HL-60/S4 (cell line): ENCODE measurements at regions not wholly inside any gene's neighbourhood (a gene's known extent, or its start where the extent isn't known, plus 50 kb on each side); places are given as distances from the start of the nearest gene placed in this dataset.
"Not testable (repeated sequence)": the region's sequence is repeated elsewhere in the genome, so short reads cannot be mapped to it uniquely, and the experiment has no call there.

Source experiments
- in situ Hi-C: fragments of 300-500 bp; cut with MboI; formaldehyde crosslinking; loops from 2 replicates; pipeline ENCODE4 v1.14.3; 2022; ENCODE audit warnings: low sequenced_read_pairs

DNA sequence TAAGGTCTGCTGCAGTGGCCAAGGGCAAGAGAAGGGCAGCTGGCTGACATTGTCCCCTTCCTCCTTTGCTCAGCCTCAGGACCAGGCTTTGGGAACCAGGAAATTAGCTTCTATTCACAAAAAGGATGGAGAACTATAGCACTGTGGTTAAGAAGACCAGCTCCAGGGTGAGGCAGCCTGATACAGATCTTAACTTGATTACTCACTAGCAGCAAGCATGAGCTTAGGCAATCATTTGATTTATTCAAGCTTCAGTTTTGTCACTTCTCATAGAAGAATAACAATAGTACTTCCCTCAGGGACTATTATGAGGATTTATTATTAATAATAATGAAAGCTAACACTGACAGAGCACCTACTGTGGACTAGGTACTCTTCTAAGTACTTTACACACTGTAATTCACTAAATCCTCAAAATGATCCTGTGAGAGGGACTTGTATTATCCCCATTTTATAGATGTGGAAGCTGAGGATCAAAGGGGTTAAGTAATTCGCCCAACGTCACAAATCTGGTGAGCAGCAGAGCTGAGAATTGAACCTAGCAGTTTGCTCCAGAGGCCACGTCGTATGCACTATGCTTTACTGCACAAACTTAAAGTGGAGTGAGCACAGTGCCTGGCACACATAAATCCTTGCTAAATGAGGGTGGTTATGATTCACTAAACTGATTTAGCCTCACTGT, 130.4 kb upstream of the PAK3 start:
- in situ Hi-C loops: no loop called here

GRCh38 chrX:110964786-110965185, 131.2 kb upstream of the PAK3 start:
- in situ Hi-C loops: no loop called here

DNA sequence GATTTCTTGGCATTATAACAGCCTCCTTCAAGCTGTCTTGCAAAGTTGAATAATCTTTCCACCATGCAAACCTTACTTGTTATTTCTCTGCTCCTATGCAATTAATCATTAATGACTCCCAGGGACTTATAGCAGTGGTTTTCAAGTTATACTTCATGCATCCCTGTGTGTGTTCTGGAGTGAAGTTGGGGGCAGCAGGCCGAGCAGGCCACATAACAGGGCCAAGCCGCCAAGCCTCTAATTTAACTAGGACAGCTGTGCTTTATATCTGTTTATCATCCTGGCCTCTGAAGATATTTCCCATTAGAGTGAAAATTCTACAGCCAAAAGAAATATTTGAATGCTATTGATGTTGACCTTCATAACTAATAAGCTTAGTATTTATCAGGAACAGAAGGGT, 133.5 kb upstream of the PAK3 start:
- in situ Hi-C loops: no loop called here

GRCh38 chrX:110955706-110956105, 140.3 kb upstream of the PAK3 start:
- in situ Hi-C loops: no loop called here

- in situ Hi-C loops: no loop called here
These were observed 141.4 kb upstream of the PAK3 start for GRCh38 chrX:110954428-110955100.

- in situ Hi-C loops: no loop called here
These were observed 144.3 kb upstream of the PAK3 start for GRCh38 chrX:110951472-110952269.

DNA sequence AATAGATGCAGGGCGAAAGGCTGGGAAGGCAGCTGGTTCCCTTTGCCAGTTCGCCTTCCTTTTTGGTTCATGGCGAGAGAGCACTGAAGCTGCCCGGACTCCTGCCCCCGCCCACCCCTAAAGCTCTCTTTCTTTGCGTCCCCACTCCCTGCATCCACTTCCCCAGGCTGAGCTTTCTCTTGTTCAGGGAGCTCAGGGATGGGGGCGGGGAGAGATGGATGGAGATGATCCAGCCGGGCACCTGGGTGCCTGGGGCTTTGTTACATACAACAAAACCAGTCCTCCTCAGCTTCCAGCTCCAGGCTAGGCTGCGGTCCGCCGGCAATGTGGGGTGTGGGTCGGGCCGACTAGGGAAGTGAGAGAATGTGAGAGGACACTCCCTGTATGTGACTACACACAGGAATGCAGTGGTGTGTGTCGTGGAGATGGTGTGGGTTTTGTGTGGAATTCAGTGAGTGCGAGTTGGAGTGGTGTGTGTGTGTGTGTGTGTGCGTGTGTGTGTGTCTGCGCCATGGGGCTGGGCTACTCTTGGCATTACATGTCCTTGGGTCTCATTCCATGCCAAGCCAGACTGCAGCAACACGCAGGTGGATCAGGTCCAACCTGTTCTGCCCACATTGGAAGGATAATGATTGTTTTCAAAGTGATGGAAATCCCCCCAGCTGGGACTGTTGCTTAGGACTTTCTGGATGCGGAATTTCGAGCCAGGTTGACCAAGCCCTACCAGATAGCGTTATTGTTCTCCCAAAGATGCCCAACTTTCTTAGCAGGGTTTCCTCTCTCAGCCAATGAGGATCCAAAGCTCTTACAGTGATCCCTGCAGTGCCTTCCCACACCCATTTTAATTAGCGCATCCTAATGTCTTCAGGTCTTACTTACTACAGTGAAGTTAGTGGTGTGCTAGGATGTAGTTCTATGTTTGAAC, 149.4 kb upstream of the CHRDL1 start:
- in situ Hi-C loops: no loop called here

- in situ Hi-C loops: no loop called here
These were observed 148.7 kb upstream of the CHRDL1 start for GRCh38 chrX:110944311-110944750.

DNA sequence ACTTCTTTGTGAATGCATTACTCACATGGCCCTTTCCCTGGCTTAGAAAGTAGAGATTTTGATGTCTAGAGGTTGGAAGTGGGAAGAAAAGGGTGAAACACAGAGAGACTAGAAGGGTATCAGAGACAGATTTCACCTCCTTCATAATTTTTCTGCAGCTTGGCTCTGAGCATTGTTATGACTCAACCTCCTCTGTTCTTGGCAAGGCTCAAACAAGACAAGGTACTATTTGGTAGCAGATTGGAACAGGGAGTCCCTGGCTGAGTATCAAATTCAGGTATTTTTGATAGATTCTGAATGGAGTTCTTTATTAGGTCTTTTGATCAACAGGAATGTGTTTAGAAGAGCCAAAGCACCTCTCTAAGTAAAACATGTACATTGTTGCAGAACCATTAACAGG, 146.3 kb upstream of the CHRDL1 start:
- in situ Hi-C loops: no loop called here

GRCh38 chrX:110938977-110939732, 143.5 kb upstream of the CHRDL1 start:
- in situ Hi-C loops: no loop called here

DNA sequence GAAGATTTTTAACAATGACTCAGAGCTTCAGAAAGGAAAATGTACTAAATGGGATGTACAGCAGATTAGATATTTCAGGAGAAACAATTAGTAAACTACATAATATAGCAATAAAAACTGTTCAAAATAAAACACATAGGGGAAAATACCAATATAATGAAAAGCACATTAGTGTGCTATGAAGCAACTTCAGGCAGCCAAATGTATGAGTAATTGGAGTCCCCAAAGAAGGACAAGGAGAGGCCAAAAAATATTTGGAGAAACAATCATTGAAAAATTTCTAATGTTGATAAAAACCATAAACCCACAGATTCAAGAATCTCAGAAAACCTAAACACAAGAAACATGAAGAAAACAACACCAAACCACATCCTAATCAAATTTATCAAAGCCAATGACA, 129.3 kb upstream of the CHRDL1 start:
- in situ Hi-C loops: no loop called here

DNA sequence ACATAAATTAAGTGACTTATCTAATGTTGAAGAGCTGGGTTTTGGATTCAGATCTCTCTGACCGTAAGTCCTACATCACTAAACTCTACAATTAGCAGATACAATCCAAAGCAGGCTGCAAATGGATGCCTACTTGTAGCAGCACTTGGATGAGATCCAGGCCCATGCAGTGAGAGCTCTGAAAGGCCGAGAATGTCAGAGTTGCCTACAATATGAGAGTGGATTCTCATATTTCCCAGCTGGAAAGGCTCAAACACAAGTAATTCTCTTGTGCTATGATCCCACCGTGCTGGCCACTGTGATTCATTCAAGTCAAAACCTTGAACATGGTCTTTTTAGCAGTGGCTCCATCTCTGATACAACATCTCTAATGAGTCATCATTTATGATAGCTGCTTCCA, 125.4 kb upstream of the CHRDL1 start:
- in situ Hi-C loops: no loop called here

DNA sequence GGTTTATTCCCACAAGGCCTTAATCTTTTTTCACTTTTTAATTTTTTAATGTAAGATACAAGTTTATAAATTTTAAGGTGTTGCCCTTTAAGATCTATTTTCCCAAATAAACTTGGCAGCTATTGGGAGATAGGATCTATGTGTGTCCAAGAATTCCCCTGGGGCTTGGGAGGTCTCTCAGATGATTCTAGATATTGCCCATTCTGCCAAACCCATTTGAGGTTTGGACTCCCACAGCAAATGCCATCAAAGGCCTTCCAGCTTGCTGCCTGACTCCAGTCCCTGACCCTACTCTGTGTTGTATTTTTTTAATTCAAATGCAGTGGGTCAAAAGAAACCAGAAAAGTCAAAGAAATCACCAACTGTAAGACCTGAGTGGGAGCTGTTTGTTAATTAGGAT, 120.0 kb upstream of the CHRDL1 start:
- in situ Hi-C loops: no loop called here

DNA sequence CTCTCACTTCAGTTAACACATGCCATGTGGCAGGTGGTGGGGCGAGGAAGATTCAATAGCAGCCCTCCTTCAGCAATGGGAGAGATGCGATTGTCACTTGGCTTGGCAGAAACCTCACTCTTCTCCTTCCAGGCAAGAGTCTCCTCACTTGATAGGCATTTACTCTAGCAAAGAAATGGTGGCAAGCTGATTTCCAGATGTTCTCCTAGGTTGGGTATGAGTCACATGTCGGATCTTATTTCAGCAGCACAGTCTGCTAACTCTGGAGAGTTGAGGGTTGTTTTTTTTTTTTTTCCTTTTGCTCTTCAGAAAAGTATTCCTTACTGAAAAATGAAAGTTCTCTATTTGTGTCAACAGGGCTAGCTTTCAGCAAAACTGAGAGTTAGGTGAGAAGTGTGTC, 119.5 kb upstream of the CHRDL1 start:
- in situ Hi-C loops: no loop called here

GRCh38 chrX:110914281-110914680, 118.7 kb upstream of the CHRDL1 start:
- in situ Hi-C loops: no loop called here

DNA sequence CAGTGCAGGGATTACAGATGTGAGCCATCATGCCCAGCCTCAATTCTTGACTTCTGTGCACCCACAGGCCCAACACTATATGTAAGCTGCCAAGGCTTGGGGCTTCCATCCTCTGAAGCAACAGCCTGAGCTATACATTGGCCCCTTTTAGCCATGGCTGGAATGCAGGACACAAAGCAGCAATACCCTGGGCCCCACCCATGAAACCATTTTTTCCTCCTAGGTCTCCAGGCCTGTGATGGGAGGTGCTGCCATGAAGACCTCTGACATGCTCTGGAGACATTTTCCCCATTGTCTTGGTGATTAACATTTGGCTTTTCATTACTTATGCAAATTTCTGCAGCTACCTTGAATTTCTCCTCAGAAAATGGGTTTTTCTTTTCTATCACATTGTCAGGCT, 109.1 kb upstream of the CHRDL1 start:
- in situ Hi-C loops: not testable (repeated sequence)

- in situ Hi-C loops: no loop called here
These were observed 86.4 kb upstream of the CHRDL1 start for GRCh38 chrX:110881971-110882370.

DNA sequence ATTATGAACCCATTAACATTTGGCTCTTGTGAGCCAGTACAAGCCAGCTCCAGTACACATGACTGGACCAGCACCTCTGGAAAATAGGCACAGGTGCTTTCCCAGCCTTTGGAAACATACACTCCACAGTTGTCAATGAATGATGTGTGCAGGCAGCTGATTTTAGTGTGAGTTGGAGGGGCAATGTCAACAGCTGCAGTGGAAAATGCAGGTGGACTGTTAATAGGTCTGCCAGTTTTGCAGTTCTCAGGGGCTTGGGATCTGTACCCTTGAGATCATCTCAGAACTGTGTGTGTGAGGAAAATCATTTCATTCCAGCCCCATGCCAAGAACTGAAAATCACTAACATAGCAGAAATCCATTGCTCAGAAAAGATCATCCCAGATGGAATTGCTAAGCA, 81.7 kb upstream of the CHRDL1 start:
- in situ Hi-C loops: no loop called here

DNA sequence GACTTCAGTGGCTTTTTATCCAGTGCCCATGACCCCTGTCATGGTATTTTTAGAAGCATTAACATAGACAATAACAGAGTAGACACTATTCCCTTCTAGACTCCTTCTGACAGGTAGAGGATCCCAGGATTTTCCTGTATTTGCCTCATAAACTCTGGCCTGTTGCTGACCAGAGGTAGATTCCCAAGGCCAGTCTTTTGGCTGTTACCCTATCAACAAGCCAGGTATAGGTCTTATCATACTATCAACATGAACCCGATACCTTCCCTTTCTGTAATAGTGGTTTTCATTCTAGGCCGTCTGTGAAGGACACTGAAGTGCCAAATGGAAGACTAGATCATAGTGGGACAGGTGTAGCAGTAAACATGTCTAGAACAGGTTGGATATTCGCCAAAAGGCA, 76.2 kb upstream of the CHRDL1 start:
- in situ Hi-C loops: loop anchor here (25.0 kb wide), 1 partner anchor 435 kb away; no protein-coding TSS in a partner anchor

DNA sequence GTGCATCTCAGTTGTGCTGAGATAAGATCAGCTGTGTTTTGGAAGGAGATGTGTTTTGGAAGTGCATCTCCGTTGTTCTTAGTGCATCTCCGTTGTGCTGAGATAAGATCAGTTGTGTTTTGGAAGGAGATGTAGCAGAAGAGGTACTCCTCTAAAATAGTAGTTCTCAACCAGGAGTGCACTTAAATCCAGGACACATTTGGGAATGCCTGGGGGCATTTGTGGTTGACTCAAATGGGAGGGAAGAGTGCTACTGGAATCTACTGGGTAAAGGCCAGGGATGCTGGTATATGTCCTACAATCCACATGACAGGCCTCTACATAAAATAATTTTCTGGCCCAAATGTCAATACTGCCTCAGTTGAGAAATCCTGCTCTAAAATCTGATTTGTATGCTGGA, 70.8 kb upstream of the CHRDL1 start:
- in situ Hi-C loops: loop anchor here (25.0 kb wide), 1 partner anchor 429 kb away; no protein-coding TSS in a partner anchor
